ENCODE measurements at regions not wholly inside any gene's neighbourhood (a gene's known extent, or its start where the extent isn't known, plus 50 kb on each side); places are given as distances from the start of the nearest gene placed in this dataset.

GRCh38 chr17:14776791-14777190, 475.9 kb downstream of the HS3ST3B1 start:
- no peak for DNase-seq
- Histone ChIP-seq H3K4me3 (ENCODE audit: low read length) (no peak overlapping the region), H3F3A (ENCODE audit: insufficient read depth, low read length) (no peaks in the 10 kb centered on the region), H3K36me3 (replicated peaks; ENCODE audit: insufficient read depth, low read length) (no peaks in the 10 kb centered on the region), H3K79me2 (ENCODE audit: low read length) (no peaks in the 10 kb centered on the region), H3K9me3 (replicated peaks; ENCODE audit: insufficient read depth, low read length) (no peaks in the 10 kb centered on the region), H3K9me2 (replicated peaks; ENCODE audit: insufficient read depth, low read length) (no peaks in the 10 kb centered on the region), H4K20me1 (ENCODE audit: insufficient read depth, low read length) (no peaks in the 10 kb centered on the region), H3K4me2 (ENCODE audit: low read depth, low read length) (no peak overlapping the region), H3K4me1 (ENCODE audit: low read length) (no peaks in the 10 kb centered on the region), H3K9ac (ENCODE audit: low read length) (no peak overlapping the region), H3K27ac (ENCODE audit: low read length) (no peak overlapping the region), H3K27me3 (replicated peaks; ENCODE audit: insufficient read depth, low read length) (no peaks in the 10 kb centered on the region), H2AFZ (ENCODE audit: low read length) (no peak overlapping the region)
- TF ChIP-seq EZH2 (optimal IDR thresholded peaks at IDR 0.05; ENCODE audit: low read depth, low read length): no peak
- TF ChIP-seq CTCF (IDR thresholded peaks at IDR 0.05; ENCODE audit: low read length): no peak
- no peak for TF ChIP-seq EZH2phosphoT487 (IDR thresholded peaks at IDR 0.05; ENCODE audit: low read length)

- no peaks in the 10 kb centered on the region for H3K9me3 ChIP-seq (replicated peaks; ENCODE audit: insufficient read depth, low read length)
- H4K20me1 ChIP-seq (ENCODE audit: insufficient read depth, low read length): no peaks in the 10 kb centered on the region
- no peak overlapping the region for H3K27ac ChIP-seq (ENCODE audit: low read length)
- H3K9ac ChIP-seq (ENCODE audit: low read length): no peak overlapping the region
- TF ChIP-seq EZH2 (optimal IDR thresholded peaks at IDR 0.05; ENCODE audit: low read depth, low read length) (no peak), CTCF (IDR thresholded peaks at IDR 0.05; ENCODE audit: low read length) (no peak), EZH2phosphoT487 (IDR thresholded peaks at IDR 0.05; ENCODE audit: low read length) (no peak)
- no peaks in the 10 kb centered on the region for H3F3A ChIP-seq (ENCODE audit: insufficient read depth, low read length)
- no peaks in the 10 kb centered on the region for H3K9me2 ChIP-seq (replicated peaks; ENCODE audit: insufficient read depth, low read length)
- no peaks in the 10 kb centered on the region for H3K4me1 ChIP-seq (ENCODE audit: low read length)
- no peaks in the 10 kb centered on the region for H3K36me3 ChIP-seq (replicated peaks; ENCODE audit: insufficient read depth, low read length)
- DNase-seq: no peak
- no peaks in the 10 kb centered on the region for H3K79me2 ChIP-seq (ENCODE audit: low read length)
- H2AFZ ChIP-seq (ENCODE audit: low read length): no peak overlapping the region
- no peaks in the 10 kb centered on the region for H3K27me3 ChIP-seq (replicated peaks; ENCODE audit: insufficient read depth, low read length)
- no peak overlapping the region for H3K4me2 ChIP-seq (ENCODE audit: low read depth, low read length)
- no peak overlapping the region for H3K4me3 ChIP-seq (ENCODE audit: low read length)
Measured at GRCh38 chr17:14775731-14776492, 475.0 kb downstream of the HS3ST3B1 start.

- no peaks in the 10 kb centered on the region for H3K27me3 ChIP-seq (replicated peaks; ENCODE audit: insufficient read depth, low read length)
- H3K9me2 ChIP-seq (replicated peaks; ENCODE audit: insufficient read depth, low read length): no peaks in the 10 kb centered on the region
- no peak overlapping the region for H2AFZ ChIP-seq (ENCODE audit: low read length)
Measured at GRCh38 chr17:14774774-14775173, 473.9 kb downstream of the HS3ST3B1 start.

More at GRCh38 chr17:14774774-14775173, 473.9 kb downstream of the HS3ST3B1 start:
- Histone ChIP-seq H3F3A (ENCODE audit: insufficient read depth, low read length) (no peaks in the 10 kb centered on the region), H3K36me3 (replicated peaks; ENCODE audit: insufficient read depth, low read length) (no peaks in the 10 kb centered on the region), H3K4me2 (ENCODE audit: low read depth, low read length) (no peak overlapping the region), H3K4me3 (ENCODE audit: low read length) (no peak overlapping the region), H3K9ac (ENCODE audit: low read length) (no peak overlapping the region), H4K20me1 (ENCODE audit: insufficient read depth, low read length) (no peaks in the 10 kb centered on the region), H3K9me3 (replicated peaks; ENCODE audit: insufficient read depth, low read length) (no peaks in the 10 kb centered on the region), H3K27ac (ENCODE audit: low read length) (no peak overlapping the region), H3K4me1 (ENCODE audit: low read length) (no peaks in the 10 kb centered on the region), H3K79me2 (ENCODE audit: low read length) (no peaks in the 10 kb centered on the region)
- no peak for DNase-seq
- TF ChIP-seq CTCF (IDR thresholded peaks at IDR 0.05; ENCODE audit: low read length): no peak
- TF ChIP-seq EZH2 (optimal IDR thresholded peaks at IDR 0.05; ENCODE audit: low read depth, low read length): no peak
- no peak for TF ChIP-seq EZH2phosphoT487 (IDR thresholded peaks at IDR 0.05; ENCODE audit: low read length)
